HG03135 (cell line): ENCODE measurements at regions not wholly inside any gene's neighbourhood (a gene's known extent, or its start where the extent isn't known, plus 50 kb on each side); places are given as distances from the start of the nearest gene placed in this dataset.

Experiments used
- ATAC-seq: cut with Tn5 transposase; IDR thresholded peaks from one replicate; pipeline ENCODE4 v1.9.1; 2021; ENCODE audit warnings: mild to moderate bottlenecking, moderate library complexity; ENCODE audit not compliant: unreplicated experiment

GRCh38 chr7:17638727-17639126 lies 301.6 kb downstream of the SNX13 start:
- ATAC-seq, result no peak

- no peak for ATAC-seq
Observed at GRCh38 chr7:17640730-17641377, 299.4 kb downstream of the SNX13 start.

DNA sequence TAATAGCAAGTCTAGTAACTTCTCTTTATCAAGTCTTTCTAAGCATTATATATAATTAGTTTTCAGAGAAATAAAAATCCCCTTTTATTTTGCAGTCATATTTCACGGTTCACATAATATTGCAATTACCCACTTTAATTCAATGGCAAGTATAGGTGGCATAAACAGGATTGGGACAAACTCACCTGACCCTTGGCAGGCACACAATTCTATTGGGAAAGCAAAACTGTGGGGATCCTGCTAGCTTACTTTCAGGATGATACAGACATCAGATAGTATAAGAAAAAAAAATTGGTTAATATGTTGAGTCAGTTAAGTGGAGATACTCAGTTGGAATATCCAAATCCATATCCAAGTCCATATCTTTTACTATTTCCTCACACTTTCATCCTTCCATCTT lies 294.8 kb downstream of the SNX13 start:
- no peak for ATAC-seq

DNA sequence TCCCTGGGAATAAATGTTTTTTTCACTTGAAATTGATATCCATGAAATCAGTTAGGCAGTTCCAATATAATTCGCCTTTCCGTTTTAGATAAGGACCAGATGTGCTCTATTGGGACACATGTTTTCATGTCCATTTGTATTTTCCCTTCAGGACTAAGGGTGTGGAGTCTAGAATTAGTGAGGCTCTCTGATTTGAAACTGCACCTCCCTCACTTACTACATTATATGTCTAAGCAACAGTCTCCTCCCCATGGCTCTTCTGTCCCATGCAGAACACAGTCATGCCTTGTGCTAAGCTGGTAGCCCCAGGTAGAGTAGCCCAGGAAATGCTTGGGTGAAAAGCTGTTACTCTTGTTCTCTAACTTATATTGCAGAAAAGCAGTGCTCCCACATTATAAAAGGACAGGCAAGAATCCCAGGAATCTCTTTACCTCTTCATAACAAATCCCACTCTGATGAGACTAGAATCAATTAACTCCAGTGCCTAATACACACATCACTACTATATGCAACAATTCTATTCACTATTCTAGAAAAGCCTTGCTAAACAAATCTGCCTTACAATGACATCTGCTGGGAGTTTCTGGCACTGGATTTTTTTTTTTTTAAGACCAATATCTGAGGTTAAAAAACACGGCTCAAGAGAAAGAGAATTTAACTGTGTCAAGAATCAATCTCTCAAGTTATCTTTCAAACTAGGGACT lies 293.9 kb downstream of the SNX13 start:
- ATAC-seq, result no peak

GRCh38 chr7:17651341-17651740 lies 289.0 kb downstream of the SNX13 start:
- no peak for ATAC-seq

DNA sequence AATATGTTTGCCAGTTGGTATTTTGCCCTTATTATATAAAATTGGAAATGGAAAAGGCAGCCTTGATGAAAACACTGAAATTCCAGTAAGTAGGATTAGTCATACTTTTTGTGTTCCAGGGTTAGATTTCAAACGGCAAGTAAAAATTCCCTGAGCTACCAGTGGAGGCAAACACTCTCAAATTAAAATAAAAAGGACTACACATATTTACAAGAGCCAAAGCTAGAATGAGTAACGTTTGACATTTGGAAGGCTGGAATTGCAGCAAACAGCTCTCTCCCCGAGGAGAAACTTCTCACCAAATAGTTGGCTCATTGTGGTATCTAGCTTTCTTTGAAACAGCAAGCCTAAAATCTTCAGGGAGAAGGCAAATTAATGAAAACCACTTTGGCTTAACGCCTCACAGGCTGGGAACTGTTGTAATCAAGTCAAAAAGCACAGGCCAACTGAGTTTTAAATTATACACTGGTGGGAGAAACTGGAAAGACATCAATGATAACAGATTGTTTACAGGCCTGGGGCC lies 288.4 kb downstream of the SNX13 start:
- no peak for ATAC-seq

GRCh38 chr7:17654940-17655339 lies 285.4 kb downstream of the SNX13 start:
- no peak for ATAC-seq

GRCh38 chr7:17659126-17659525 lies 281.2 kb downstream of the SNX13 start:
- ATAC-seq, result no peak

- ATAC-seq, result no peak
Observed at GRCh38 chr7:17660116-17660515, 280.2 kb downstream of the SNX13 start.

DNA sequence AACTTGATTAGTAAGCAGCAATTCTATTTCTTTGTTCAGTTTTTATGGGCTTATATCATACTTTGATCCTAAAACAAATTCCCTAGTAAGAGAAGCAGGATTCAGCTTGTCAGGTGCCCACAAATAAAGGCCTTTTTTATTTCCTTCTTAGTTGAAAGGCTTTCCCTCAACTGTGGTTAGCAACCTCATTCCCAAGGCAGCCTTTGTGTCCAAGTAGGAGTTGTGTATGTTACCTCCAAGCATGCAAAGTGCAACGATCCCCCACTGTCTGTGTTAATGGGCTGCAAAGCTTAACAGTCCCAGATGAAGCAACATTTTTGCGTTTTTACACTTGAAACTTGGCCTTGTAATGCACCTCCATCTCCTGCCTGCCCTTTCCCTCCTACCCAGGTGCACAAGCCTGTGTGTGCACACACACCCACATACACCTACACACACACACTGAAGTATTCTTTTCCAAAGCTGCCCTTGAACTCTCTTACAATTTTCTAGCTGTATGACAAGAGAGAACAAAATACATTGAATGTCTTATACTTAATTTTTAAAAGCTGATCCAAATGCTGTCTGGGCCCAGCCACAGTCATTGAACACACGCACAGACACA lies 278.2 kb downstream of the SNX13 start:
- ATAC-seq, result no peak

DNA sequence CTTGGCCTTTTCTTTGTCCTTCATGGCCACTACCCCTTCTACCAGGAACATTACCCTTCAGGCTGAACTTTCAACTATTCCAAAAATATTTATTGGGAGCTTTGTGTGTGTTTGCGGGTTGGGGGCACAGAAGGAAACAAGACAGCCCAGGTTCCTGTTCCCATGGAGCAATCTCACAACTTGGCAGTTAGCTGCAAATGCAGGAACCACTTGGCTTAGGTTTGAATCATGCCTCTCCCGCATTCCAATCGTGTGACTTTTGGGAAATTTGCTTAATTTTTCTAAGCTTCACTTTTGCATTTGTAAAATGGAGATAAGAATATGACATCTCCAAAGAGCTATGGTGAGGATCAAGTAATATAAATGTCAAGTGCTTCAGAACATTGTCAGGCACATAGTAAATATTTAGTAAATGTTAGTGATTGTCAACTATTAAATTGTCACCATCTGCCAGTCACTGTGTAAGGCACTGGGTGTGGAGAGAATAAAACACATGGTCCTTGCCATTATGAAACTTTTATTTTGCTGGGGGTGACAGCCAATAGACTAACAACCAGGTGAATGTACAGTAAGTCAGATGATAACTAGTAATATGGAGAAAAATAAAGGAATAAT lies 277.1 kb downstream of the SNX13 start:
- no peak for ATAC-seq

DNA sequence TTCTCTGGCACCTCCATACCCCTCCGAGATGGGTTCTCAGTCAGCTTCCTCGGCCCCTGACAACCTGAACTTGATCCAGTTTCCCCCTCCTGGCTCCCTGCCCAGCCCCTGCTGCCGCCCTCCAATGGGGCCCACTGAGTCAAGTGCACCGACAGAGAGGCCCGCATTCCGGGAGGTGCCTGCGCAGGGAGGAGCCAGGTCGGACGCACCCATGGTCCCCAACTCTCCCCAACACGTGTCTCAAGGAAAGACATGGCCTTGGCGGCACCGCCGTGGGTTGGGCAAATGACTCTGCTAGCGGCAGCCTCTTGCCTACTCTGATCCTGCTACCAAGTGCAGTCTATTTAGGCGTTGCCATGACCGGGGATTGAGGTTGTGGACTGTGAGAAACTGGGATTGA lies 275.3 kb downstream of the SNX13 start:
- no peak for ATAC-seq

- no peak for ATAC-seq
Observed at GRCh38 chr7:17668122-17668521, 272.2 kb downstream of the SNX13 start.

- no peak for ATAC-seq
Observed at GRCh38 chr7:17669204-17669603, 271.1 kb downstream of the SNX13 start.

DNA sequence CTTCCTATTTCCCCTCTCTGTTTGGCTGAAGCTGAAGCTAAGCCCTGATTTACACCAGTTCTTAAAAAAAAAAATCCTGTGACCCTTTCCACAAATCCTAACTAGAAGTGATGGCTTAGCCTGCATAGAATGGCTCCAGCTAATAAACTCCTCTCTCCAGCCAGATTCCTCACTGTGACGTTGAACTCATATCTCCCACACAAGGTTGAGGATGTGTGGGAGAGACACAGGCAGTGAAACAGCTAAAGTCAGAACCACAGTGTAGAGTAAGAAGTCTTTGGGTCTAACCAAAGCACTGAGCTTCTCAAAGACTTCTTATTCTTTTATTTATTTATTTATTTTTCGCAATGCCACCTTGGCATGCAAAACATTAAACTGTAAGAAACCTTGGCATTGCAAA lies 268.3 kb downstream of the SNX13 start:
- no peak for ATAC-seq

DNA sequence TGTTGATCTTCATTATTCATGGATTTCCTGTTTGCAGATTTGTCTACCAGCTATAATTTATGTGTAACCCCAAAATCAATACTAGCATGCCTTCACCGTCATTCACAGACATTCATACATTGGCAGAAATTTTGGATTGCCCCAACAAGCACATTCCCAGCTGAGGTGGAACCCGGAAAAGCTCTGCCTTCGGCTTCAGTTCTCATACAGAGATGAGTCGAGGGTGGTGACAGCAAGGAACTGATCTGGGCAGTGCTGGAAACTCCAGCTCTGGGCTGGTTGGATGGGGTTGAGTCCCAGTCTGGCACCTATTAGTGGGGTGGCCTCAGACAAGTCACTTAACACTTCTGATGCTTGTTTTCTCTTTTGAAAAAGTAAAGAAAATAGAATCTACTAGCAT lies 267.5 kb downstream of the SNX13 start:
- ATAC-seq, result no peak

DNA sequence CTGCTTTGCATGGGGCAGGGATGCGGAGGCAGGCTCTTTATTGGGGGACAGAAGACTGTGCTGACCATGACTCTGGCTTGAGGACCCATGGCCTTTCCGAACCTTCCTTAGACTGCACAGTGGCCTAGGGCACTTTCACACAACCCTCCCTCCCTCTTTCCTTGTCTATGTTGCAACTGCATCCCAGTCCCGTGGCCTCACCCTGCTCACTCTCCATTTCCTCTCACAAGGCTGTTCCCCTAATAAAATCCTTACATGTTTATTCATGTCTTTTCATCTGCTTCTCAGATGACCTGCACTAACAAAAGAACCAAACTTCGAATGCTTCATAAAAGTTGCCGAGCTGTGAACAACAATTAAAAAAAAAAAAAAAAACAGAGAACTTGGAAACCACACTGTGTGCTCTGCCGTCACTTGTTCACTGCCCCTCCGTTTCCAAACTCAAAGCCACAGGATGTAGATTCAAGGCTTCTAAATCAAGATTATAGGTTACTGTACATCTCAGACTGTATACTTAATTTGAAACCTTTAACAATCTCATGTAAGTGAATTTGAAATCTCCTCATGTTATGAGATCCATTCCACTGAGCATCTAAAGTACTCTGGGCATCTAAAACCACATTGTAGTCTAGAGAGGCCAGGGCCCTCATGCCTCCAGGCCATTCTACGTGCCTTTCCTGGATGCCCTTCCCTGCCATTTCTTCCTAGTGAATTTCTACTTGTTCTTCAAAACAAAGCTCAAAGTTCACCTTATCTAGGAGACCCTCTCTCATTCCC lies 265.9 kb downstream of the SNX13 start:
- ATAC-seq, result no peak

DNA sequence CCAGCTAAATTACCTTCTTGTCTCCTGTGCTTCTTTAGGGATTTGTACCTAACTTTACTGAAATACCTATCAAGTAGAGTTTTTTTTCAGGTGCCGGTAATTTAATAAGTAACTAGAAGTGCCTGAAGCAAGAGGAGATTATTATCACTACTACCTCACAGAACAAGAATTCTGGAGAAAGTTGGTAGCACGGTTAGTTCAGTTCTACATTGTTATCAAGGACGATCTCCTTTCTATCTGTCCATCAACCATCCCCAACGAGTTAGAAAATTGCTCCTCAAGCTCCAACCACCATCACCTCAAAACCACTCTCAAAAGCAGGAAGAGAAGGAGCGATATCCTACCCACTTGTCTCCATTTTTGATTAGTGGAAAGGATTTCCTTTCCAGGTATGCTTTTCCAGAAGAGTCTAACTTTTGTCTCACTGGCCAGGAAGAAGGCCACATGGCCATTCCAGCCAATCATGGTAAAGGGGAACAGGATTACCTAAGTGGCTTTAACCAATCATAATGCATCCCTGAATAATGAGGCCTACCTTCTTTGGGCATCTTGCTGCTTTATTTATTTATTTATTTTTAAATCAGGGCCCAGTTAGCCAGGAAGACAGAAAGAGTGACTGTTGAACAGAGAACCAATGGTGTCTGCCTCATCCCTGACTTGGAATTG lies 265.2 kb downstream of the SNX13 start:
- no peak for ATAC-seq

GRCh38 chr7:17677408-17677807 lies 262.9 kb downstream of the SNX13 start:
- ATAC-seq, result no peak

- no peak for ATAC-seq
Observed at GRCh38 chr7:17678896-17679295, 261.4 kb downstream of the SNX13 start.
